OCI-LY1 (cell line): ENCODE measurements at regions not wholly inside any gene's neighbourhood (a gene's known extent, or its start where the extent isn't known, plus 50 kb on each side); places are given as distances from the start of the nearest gene placed in this dataset.

ENCODE experiments used
- EZH2 ChIP-seq: fragments of 200-600 bp; sonication (generic), shearing (Covaris generic); IDR thresholded peaks from 2 replicates; pipeline ENCODE4 v1.8.0; 2017; ENCODE audit warnings: borderline replicate concordance, mixed run types, mild to moderate bottlenecking, antibody characterized with exemption, low read length, moderate library complexity, mixed read lengths
- TF ChIP-seq, protein P1 (sequence below): fragments of 200-600 bp; sonication (generic), shearing (Covaris generic); IDR thresholded peaks from 2 replicates; pipeline ENCODE4 v1.5.1; 2017; ENCODE audit warnings: mild to moderate bottlenecking, antibody characterized with exemption, low read length, moderate library complexity, mixed read lengths

DNA sequence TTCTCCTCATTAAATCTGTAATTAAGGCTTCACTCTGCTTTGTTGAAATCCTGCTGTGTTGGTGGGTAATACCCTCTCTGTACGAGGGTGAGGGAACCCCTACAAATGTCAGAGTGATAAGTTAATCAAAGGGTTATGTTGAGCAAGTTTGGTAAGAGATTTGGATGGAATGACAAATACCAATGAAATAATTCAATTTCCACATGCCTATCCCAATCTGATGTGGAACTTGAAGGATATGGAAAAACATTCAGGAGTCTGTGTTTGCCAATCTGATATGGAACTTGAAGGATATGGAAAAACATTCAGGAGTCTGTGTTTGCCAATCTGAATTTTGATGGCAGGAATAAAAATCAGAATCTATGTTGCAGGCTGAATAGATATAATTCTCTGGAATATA is 910.2 kb downstream of the TUSC7 start:
- TF ChIP-seq, protein P1, sequence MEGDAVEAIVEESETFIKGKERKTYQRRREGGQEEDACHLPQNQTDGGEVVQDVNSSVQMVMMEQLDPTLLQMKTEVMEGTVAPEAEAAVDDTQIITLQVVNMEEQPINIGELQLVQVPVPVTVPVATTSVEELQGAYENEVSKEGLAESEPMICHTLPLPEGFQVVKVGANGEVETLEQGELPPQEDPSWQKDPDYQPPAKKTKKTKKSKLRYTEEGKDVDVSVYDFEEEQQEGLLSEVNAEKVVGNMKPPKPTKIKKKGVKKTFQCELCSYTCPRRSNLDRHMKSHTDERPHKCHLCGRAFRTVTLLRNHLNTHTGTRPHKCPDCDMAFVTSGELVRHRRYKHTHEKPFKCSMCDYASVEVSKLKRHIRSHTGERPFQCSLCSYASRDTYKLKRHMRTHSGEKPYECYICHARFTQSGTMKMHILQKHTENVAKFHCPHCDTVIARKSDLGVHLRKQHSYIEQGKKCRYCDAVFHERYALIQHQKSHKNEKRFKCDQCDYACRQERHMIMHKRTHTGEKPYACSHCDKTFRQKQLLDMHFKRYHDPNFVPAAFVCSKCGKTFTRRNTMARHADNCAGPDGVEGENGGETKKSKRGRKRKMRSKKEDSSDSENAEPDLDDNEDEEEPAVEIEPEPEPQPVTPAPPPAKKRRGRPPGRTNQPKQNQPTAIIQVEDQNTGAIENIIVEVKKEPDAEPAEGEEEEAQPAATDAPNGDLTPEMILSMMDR, result no peak
- TF ChIP-seq EZH2, result no peak
